ENCODE measurements at regions not wholly inside any gene's neighbourhood (a gene's known extent, or its start where the extent isn't known, plus 50 kb on each side); places are given as distances from the start of the nearest gene placed in this dataset.
"Not testable (repeated sequence)": the region's sequence is repeated elsewhere in the genome, so short reads cannot be mapped to it uniquely, and the experiment has no call there.

GRCh38 chr5:37915097-37915736 lies 75.4 kb upstream of the GDNF start:
- no peak for DNase-seq (ENCODE audit: low spot score)

- not testable (repeated sequence) for DNase-seq (ENCODE audit: low spot score)
These were observed 69.9 kb upstream of the GDNF start for GRCh38 chr5:37909610-37910266.

DNA sequence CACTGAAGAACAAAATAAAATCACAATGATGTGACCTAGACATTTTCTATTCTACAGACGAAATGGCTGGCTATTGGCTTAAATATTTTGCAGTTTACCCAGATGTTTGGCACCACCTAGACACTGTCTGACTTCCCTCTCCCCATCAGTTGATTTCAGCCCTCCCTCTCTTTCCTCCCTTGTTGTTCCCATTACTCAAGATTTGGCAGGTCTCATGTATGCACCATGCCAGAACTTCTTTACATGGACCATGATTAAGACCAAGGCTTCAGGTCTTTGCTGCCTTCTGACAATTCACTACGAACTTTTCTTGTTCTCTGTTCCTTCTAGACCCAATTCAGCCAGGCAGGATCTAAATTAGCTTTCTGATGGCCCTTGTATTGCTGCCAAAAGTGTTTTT lies 66.6 kb upstream of the GDNF start:
- DNase-seq (ENCODE audit: low spot score) = no peak

GRCh38 chr5:37905230-37905629 lies 65.4 kb upstream of the GDNF start:
- DNase-seq (ENCODE audit: low spot score) = no peak

DNA sequence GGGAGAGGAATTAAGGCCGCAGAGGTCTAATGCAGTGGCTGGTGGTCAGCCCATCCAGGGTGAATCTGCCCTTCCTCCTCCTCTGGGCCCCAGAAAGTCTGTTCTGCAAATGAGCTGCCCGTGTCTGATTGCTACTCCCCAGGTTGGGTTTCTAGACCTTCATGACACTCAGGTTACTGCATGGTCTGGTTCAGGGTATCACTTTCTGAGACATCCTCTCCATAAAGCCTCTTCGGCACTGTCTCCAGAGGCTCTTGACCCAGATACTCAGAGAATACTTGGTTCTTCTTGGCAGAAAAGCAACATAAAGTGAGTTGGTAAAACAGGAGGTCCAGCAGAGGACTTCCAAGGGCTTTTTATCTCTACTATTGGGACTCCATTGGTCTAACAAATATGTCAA lies 62.5 kb upstream of the GDNF start:
- DNase-seq (ENCODE audit: low spot score) = no peak

GRCh38 chr5:37900692-37901091 lies 60.9 kb upstream of the GDNF start:
- DNase-seq (ENCODE audit: low spot score) = no peak

GRCh38 chr5:37899037-37899436 lies 59.2 kb upstream of the GDNF start:
- DNase-seq (ENCODE audit: low spot score) = no peak

DNA sequence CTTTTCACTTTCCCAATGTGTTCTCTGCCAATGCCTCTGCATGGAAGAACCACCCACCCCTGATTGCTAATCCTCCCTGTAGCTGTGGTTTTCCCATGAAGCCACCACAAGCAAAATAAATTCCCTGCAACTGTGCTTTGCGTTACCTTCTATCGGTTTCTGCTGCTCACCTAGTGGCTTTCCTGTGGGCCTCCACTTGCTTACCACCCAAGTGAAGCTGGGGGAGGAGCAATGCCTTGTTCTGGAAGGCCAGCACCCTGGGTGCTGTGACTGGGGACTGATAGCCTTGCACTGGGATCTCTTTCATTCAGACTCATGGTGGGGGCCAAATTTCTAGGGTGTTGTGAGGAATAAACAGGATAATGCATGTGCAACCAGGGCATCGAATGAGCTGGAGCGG lies 56.3 kb upstream of the GDNF start:
- no peak for DNase-seq (ENCODE audit: low spot score)

- no peak for DNase-seq (ENCODE audit: low spot score)
These were observed 53.7 kb upstream of the GDNF start for GRCh38 chr5:37893434-37894134.

DNA sequence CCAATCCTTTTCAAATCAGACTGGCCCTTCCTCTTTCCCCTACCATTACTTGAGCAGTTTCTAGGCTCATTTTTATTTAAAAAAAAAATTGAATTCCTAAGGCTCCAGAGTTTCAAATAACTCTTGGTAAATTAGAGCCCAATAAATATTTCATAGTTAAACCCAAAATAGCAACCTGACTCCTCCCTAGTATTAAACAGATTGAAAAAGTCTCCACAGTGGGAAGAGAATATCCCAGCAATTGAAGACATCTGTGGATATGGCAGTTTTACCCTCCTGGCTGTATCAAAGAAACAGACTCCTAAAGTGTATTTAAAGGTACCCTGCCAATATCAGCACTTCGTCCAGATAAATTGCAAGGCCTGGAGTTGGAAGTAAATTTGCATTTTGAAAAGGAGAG lies 52.7 kb upstream of the GDNF start:
- DNase-seq (ENCODE audit: low spot score) = no peak

DNA sequence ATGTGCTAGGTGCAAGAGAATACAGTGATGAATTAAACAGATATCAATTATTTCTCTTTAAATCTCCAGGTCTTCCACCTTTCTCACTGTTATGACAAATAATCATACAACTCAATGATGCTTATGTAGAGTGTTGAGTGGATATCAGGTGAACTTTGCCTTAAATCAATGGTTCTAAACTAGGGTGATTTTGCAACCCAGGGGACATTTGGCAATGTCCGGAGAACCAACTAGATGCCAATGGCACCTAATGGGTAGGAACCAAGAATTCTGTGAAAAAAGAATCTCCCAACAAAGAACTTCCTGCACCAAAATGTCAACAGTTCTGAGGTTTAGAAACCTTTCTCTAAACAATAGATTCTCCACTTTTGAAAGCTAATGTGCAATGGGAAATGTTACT lies 52.0 kb upstream of the GDNF start:
- no peak for DNase-seq (ENCODE audit: low spot score)

DNA sequence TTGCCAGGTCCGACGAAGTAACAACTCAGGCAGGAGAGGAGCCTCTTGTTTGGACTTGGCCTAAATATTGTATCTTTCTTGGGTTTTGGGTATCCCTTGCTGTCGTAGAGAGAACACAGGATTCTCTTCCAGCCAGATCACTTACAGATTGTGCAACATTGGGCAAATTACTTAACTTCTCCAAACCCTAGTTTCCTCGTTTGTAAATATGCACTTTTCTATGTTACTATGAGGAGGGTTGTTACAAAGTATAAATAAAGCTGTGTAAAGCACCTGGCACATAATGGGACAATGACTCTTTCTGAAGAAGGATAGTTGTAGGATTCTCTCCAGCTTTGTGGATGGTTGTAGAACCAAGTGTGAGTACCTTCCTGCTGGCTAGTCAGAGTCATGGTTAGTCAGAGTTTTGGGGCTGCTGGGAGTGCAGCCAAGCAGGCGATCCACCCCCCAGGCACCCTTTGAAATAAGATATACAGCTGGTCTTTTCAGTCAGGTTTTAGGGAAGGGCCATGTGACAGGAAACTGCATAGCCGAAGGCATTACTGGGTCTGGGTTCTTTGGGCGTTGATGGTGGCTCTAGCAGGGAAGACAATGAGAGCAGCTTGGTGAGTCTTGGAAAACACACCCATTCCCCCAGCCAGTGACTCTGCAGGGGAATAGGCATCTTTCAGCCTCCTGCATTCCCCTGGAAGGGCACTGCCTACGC lies 49.9 kb upstream of the GDNF start:
- DNase-seq (ENCODE audit: low spot score) = no peak

All from CD4-positive, alpha-beta T cell treated with Interleukin-2 at 100 ng/mL for 4 hours (primary cell).